ENCODE measurements at regions not wholly inside any gene's neighbourhood (a gene's known extent, or its start where the extent isn't known, plus 50 kb on each side); places are given as distances from the start of the nearest gene placed in this dataset.

GRCh38 chr1:182257369-182258063, 134.1 kb downstream of the GLUL start:
- TF ChIP-seq CTCF (IDR thresholded peaks at IDR 0.05) (no peak), ZFX (IDR thresholded peaks at IDR 0.05; ENCODE audit: borderline replicate concordance) (no peak)
